Calu3 (cell line): ENCODE measurements at regions not wholly inside any gene's neighbourhood (a gene's known extent, or its start where the extent isn't known, plus 50 kb on each side); places are given as distances from the start of the nearest gene placed in this dataset.

Experiments
- BruUV-seq: library from RNA; stranded (reverse); fragments of 400-500 nt; replicated peaks from 2 replicates; lab custom pipeline; 2021; lab: Mats Ljungman, UMichigan
- CTCF ChIA-PET: fragments of 300-600 bp; sonication (Branson Sonifier 250); formaldehyde crosslinking; loops from one replicate; lab custom pipeline; 2022; ENCODE audit warnings: antibody characterized with exemption; lab: Charles Lee
- DNase-seq: peaks from one replicate; pipeline ENCODE4 v3.0.0; 2022
- H3K27ac Mint-ChIP-seq: one replicate; pipeline ENCODE4 v1.8.0; 2022; ENCODE audit warnings: mixed read lengths; ENCODE audit not compliant: unreplicated experiment
- H3K27me3 Mint-ChIP-seq: one replicate; pipeline ENCODE4 v1.8.0; 2022; ENCODE audit warnings: mixed read lengths; ENCODE audit not compliant: unreplicated experiment
- H3K36me3 Mint-ChIP-seq: one replicate; pipeline ENCODE4 v1.8.0; 2022; ENCODE audit warnings: mild to moderate bottlenecking, moderate library complexity, mixed read lengths; ENCODE audit not compliant: insufficient read depth, unreplicated experiment
- H3K4me1 Mint-ChIP-seq: one replicate; pipeline ENCODE4 v1.8.0; 2022; ENCODE audit warnings: mild to moderate bottlenecking, low read depth, mixed read lengths; ENCODE audit not compliant: unreplicated experiment
- H3K4me3 Mint-ChIP-seq: one replicate; pipeline ENCODE4 v1.8.0; 2022; ENCODE audit warnings: mild to moderate bottlenecking, low read depth, moderate library complexity, mixed read lengths; ENCODE audit not compliant: unreplicated experiment
- H3K9me3 Mint-ChIP-seq: one replicate; pipeline ENCODE4 v1.8.0; 2022; ENCODE audit warnings: low read depth, mixed read lengths; ENCODE audit not compliant: unreplicated experiment
- intact Hi-C: fragments of 100-400 bp; cut with micrococcal nuclease; formaldehyde crosslinking; loops from one replicate; pipeline ENCODE4 v1.10.0; 2022; ENCODE audit not compliant: unreplicated experiment
- TF ChIP-seq, protein P1 (sequence below): fragments of 200-600 bp; IDR thresholded peaks from one replicate; pipeline ENCODE4 v1.8.0; 2022; ENCODE audit warnings: antibody characterized with exemption; ENCODE audit not compliant: unreplicated experiment

GRCh38 chr4:180557348-180557747 is 1685.9 kb upstream of the TENM3 start:
- Mint-ChIP-seq H3K27ac (no peak overlapping the region), H3K27me3 (no peaks in the 10 kb centered on the region), H3K36me3 (no peaks in the 10 kb centered on the region), H3K4me3 (no peak overlapping the region), H3K4me1 (no peaks in the 10 kb centered on the region), H3K9me3 (peaks cover 2% of the 10 kb centered on the region)
- CTCF ChIA-PET: no interaction called here
- TF ChIP-seq, protein P1, sequence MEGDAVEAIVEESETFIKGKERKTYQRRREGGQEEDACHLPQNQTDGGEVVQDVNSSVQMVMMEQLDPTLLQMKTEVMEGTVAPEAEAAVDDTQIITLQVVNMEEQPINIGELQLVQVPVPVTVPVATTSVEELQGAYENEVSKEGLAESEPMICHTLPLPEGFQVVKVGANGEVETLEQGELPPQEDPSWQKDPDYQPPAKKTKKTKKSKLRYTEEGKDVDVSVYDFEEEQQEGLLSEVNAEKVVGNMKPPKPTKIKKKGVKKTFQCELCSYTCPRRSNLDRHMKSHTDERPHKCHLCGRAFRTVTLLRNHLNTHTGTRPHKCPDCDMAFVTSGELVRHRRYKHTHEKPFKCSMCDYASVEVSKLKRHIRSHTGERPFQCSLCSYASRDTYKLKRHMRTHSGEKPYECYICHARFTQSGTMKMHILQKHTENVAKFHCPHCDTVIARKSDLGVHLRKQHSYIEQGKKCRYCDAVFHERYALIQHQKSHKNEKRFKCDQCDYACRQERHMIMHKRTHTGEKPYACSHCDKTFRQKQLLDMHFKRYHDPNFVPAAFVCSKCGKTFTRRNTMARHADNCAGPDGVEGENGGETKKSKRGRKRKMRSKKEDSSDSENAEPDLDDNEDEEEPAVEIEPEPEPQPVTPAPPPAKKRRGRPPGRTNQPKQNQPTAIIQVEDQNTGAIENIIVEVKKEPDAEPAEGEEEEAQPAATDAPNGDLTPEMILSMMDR: no peak
- intact Hi-C loops: no loop called here
- DNase-seq: no peak
- BruUV-seq: no TSS peak

DNA sequence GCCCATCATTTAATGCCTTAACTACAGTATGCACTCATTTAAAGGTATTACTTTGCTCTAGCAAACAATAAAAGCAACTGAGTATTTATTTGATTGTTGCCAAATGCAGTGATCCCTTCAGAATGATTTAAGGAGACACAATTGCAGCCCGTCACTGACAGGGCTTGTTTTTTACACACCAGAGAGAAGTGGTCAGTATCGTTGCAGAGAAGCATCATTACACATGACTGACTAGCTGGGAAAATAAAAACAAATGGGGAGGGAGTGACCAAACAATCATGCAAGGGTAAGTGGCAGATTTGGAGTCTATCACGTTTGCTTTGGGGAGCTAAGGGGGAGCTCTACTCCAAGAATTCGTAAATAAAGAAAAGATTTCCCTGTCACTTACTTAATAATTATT is 1685.3 kb upstream of the TENM3 start:
- no TSS peak for BruUV-seq
- Mint-ChIP-seq H3K27me3 (no peaks in the 10 kb centered on the region), H3K4me3 (no peak overlapping the region), H3K9me3 (peaks cover 2% of the 10 kb centered on the region), H3K4me1 (no peaks in the 10 kb centered on the region), H3K36me3 (no peaks in the 10 kb centered on the region), H3K27ac (no peak overlapping the region)
- no peak for DNase-seq
- CTCF ChIA-PET: no interaction called here
- intact Hi-C loops: no loop called here
- TF ChIP-seq, protein P1: no peak

DNA sequence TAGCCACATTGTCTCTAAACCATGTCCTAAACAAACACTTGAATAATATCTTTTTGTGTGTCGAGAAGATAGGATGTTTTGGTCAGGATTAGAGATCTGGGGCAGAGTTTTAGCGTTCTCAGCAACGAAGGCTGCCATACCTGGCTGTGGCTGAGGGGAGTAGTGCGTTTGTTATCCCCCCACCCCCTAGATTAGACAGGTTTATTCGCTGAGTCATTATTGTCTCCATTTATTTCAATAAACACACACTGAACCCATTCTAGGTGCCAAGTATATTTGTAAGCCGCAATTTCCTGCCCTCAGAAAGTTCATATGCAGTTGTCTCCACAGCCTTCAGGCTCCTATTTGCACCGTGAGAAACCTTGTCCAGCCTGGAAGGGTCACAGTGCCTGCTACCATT is 1684.8 kb upstream of the TENM3 start:
- intact Hi-C loops: no loop called here
- BruUV-seq: no TSS peak
- CTCF ChIA-PET: no interaction called here
- Mint-ChIP-seq H3K36me3 (no peaks in the 10 kb centered on the region), H3K9me3 (peaks cover 2% of the 10 kb centered on the region), H3K27ac (no peak overlapping the region), H3K4me3 (no peak overlapping the region), H3K4me1 (no peaks in the 10 kb centered on the region), H3K27me3 (no peaks in the 10 kb centered on the region)
- no peak for DNase-seq
- TF ChIP-seq, protein P1: no peak

DNA sequence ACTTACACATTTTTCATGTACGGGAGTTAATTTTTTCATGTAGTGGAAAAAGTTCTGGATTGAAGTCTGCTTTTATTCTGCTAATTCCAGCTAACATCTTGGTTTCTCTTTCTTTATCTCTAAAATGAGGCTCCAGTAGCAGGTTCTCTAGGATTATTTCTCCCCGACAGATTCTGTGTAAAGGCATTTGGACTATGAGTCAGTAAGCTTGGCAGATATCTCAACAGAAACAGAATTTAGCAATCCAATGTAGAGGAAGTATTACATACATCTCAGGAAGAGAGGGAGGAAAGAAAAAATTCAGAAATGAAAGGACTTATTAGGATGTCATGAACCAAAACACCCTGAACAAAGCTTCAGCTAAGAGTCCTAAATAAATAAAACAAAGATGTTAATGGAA is 1682.3 kb upstream of the TENM3 start:
- no TSS peak for BruUV-seq
- Mint-ChIP-seq H3K27me3 (no peaks in the 10 kb centered on the region), H3K9me3 (no peaks in the 10 kb centered on the region), H3K36me3 (no peaks in the 10 kb centered on the region), H3K4me1 (no peaks in the 10 kb centered on the region), H3K27ac (no peak overlapping the region), H3K4me3 (no peak overlapping the region)
- DNase-seq: no peak
- intact Hi-C loops: no loop called here
- CTCF ChIA-PET: no interaction called here
- TF ChIP-seq, protein P1: no peak
